HepG2 (cell line): ENCODE measurements at regions not wholly inside any gene's neighbourhood (a gene's known extent, or its start where the extent isn't known, plus 50 kb on each side); places are given as distances from the start of the nearest gene placed in this dataset.

ENCODE experiments used
- AFF4 ChIP-seq: sonication (generic); formaldehyde crosslinking; IDR thresholded peaks from 2 replicates; pipeline ENCODE4 v1.4.0; 2020; ENCODE audit warnings: missing genetic modification reagents
- AHR ChIP-seq: IDR thresholded peaks from 2 replicates; pipeline ENCODE4 v1.6.1; 2018; ENCODE audit warnings: missing genetic modification reagents, missing compliant biosample characterization
- ARNT ChIP-seq: fragments of 450-650 bp; IDR thresholded peaks from 2 replicates; pipeline ENCODE4 v1.6.1; 2017
- NFAT5 ChIP-seq: sonication (generic); formaldehyde crosslinking; IDR thresholded peaks from 2 replicates; pipeline ENCODE4 v1.4.0; 2020; ENCODE audit warnings: missing genetic modification reagents
- RCOR2 ChIP-seq: IDR thresholded peaks from 2 replicates; pipeline ENCODE4 v1.6.1; 2016; ENCODE audit warnings: missing biosample characterization, missing genetic modification reagents
- RNF219 ChIP-seq: sonication (generic); formaldehyde crosslinking; IDR thresholded peaks from 2 replicates; pipeline ENCODE4 v1.5.0; 2020; ENCODE audit warnings: mild to moderate bottlenecking, missing genetic modification reagents
- STAT5B ChIP-seq: sonication (generic); formaldehyde crosslinking; IDR thresholded peaks from 2 replicates; pipeline ENCODE4 v1.4.0; 2020; ENCODE audit warnings: missing genetic modification reagents
- ZKSCAN1 ChIP-seq: fragments of 150-350 bp; IDR thresholded peaks from 2 replicates; pipeline ENCODE4 v1.6.1; 2014; ENCODE audit warnings: low read length

- no peak for TF ChIP-seq AFF4 (CRISPR knock-in tag)
- TF ChIP-seq RCOR2 (CRISPR knock-in tag) = no peak
- TF ChIP-seq RNF219 (CRISPR knock-in tag) = no peak
- no peak for TF ChIP-seq ZKSCAN1
- TF ChIP-seq AHR (CRISPR knock-in tag) = no peak
- TF ChIP-seq STAT5B = no peak
- TF ChIP-seq NFAT5 (CRISPR knock-in tag) = no peak
- TF ChIP-seq ARNT = no peak
Measured at GRCh38 chr3:24713516-24713915, 218.9 kb upstream of the THRB start (continued).
